H1 (cell line): ENCODE measurements at regions not wholly inside any gene's neighbourhood (a gene's known extent, or its start where the extent isn't known, plus 50 kb on each side); places are given as distances from the start of the nearest gene placed in this dataset.

Experiments
- CTCF ChIA-PET: fragments of 300-600 bp; sonication (Branson Sonifier 250); formaldehyde crosslinking; loops from one replicate; lab custom pipeline; 2021; ENCODE audit not compliant: partially characterized antibody; lab: Charles Lee
- POLR2A ChIA-PET: fragments of 300-600 bp; sonication (Branson Sonifier 250); formaldehyde crosslinking; loops from one replicate; lab custom pipeline; 2021; ENCODE audit warnings: inconsistent platforms; ENCODE audit not compliant: partially characterized antibody; lab: Charles Lee
- DNase-seq, 2 experiments: peaks; one replicate each; pipeline versions ENCODE4 v3.0.0 to v3.0.0-alpha.2; 2010 to 2022; ENCODE audit warnings: low spot score in 2 of 2, low read depth in 1 of 2, mixed read lengths in 1 of 2
- FAIRE-seq: peaks from 2 replicates; lab custom pipeline; 2011; peaks lifted over from hg19 to GRCh38; lab: Jason Lieb, UNC
- H2AFZ ChIP-seq: 2 replicates; pipeline ENCODE4 v1.8.1; 2012; ENCODE audit warnings: low read length, inconsistent platforms
- H2AK5ac ChIP-seq: 2 replicates; pipeline ENCODE4 v1.6.1; 2013; ENCODE audit warnings: low read depth, low read length
- H2BK120ac ChIP-seq: replicated peaks from 2 replicates; pipeline ENCODE3; 2013; ENCODE audit warnings: low read depth, low read length, inconsistent platforms
- H2BK12ac ChIP-seq: 2 replicates; pipeline ENCODE4 v1.6.1; 2013; ENCODE audit warnings: low read depth, low read length
- H2BK15ac ChIP-seq: 2 replicates; pipeline ENCODE4 v1.6.1; 2013; ENCODE audit warnings: low read length
- H2BK20ac ChIP-seq: 2 replicates; pipeline ENCODE4 v1.6.1; 2013; ENCODE audit warnings: low read length
- H2BK5ac ChIP-seq: 2 replicates; pipeline ENCODE4 v1.6.1; 2013; ENCODE audit warnings: low read depth, low read length
- H3K14ac ChIP-seq: 2 replicates; pipeline ENCODE4 v1.6.1; 2013; ENCODE audit warnings: inconsistent platforms; ENCODE audit not compliant: insufficient read length
- H3K18ac ChIP-seq: 2 replicates; pipeline ENCODE4 v1.6.1; 2013; ENCODE audit warnings: low read length; ENCODE audit errors: extremely low read depth
- H3K23ac ChIP-seq: 2 replicates; pipeline ENCODE4 v1.6.1; 2013; ENCODE audit warnings: inconsistent platforms; ENCODE audit not compliant: insufficient read length
- H3K23me2 ChIP-seq: 2 replicates; pipeline ENCODE4 v1.6.1; 2013; ENCODE audit warnings: low read depth, low read length
- H3K27ac ChIP-seq: 2 replicates; pipeline ENCODE4 v1.6.1; 2011; ENCODE audit warnings: low read depth, low read length, inconsistent platforms
- H3K27me3 ChIP-seq, 4 experiments: replicated peaks in 1 of 4; 1 replicate in 1 of 4; 2 replicates in 3 of 4; pipeline versions ENCODE4 v1.6.1 to v1.8.1; 2011 to 2013; ENCODE audit warnings: low read length in 3 of 4, mild to moderate bottlenecking in 3 of 4, inconsistent platforms in 2 of 4, mixed read lengths in 2 of 4, moderate library complexity in 1 of 4; ENCODE audit not compliant: control insufficient read depth in 3 of 4, insufficient read depth in 3 of 4; ENCODE audit errors: extremely low read depth in 1 of 4
- H3K36me3 ChIP-seq, 4 experiments: 2 replicates each; pipeline versions ENCODE4 v1.6.1 to v1.8.1; 2011 to 2013; ENCODE audit warnings: mild to moderate bottlenecking in 4 of 4, low read length in 3 of 4, moderate library complexity in 2 of 4, control low read depth in 1 of 4, inconsistent platforms in 1 of 4; ENCODE audit not compliant: insufficient read depth in 4 of 4, control insufficient read depth in 2 of 4
- H3K4ac ChIP-seq: replicated peaks from 2 replicates; pipeline ENCODE3; 2013; ENCODE audit warnings: low read length, low read depth, mixed read lengths, inconsistent platforms; ENCODE audit not compliant: insufficient read length
- H3K4me1 ChIP-seq, 4 experiments: replicated peaks in 1 of 4; 1 replicate in 1 of 4; 2 replicates in 3 of 4; pipeline versions ENCODE4 v1.6.1 to v1.8.1; 2011 to 2013; ENCODE audit warnings: low read length in 3 of 4, inconsistent platforms in 2 of 4, mixed read lengths in 1 of 4; ENCODE audit not compliant: insufficient read depth in 4 of 4, control insufficient read depth in 3 of 4
- H3K4me2 ChIP-seq, 2 experiments: 2 replicates each; pipeline versions ENCODE4 v1.6.1 to v1.8.1; 2011 to 2013; ENCODE audit warnings: low read depth in 2 of 2, low read length in 2 of 2, control low read depth in 1 of 2, inconsistent platforms in 1 of 2, mild to moderate bottlenecking in 1 of 2; ENCODE audit not compliant: insufficient read depth in 1 of 2
- H3K4me3 ChIP-seq, 4 experiments: fragments of 200-600, 300-600 bp in 1 of 4; sonication (generic), shearing (Covaris generic), sonication (Bioruptor Twin) in 1 of 4; 2 replicates each; pipeline versions ENCODE4 v1.5.1 to v1.8.1; 2011 to 2016; ENCODE audit warnings: low read length in 4 of 4, low read depth in 3 of 4, control low read depth in 2 of 4, inconsistent platforms in 2 of 4, mild to moderate bottlenecking in 2 of 4, mixed read lengths in 1 of 4, moderate library complexity in 1 of 4; ENCODE audit not compliant: insufficient read depth in 2 of 4; ENCODE audit errors: extremely low read depth in 1 of 4
- H3K56ac ChIP-seq: replicated peaks from 2 replicates; pipeline ENCODE3; 2013; ENCODE audit warnings: low read depth, mild to moderate bottlenecking, mixed read lengths, low read length, inconsistent platforms; ENCODE audit not compliant: insufficient read length
- H3K79me1 ChIP-seq: 2 replicates; pipeline ENCODE4 v1.6.1; 2013; ENCODE audit warnings: low read depth, low read length, control low read depth
- H3K79me2 ChIP-seq, 2 experiments: 2 replicates each; pipeline versions ENCODE4 v1.6.1 to v1.8.1; 2012 to 2013; ENCODE audit warnings: low read length in 2 of 2, mild to moderate bottlenecking in 2 of 2, inconsistent platforms in 1 of 2; ENCODE audit not compliant: insufficient read depth in 2 of 2, control insufficient read depth in 1 of 2
- H3K9ac ChIP-seq, 4 experiments: replicated peaks in 1 of 4; 1 replicate in 1 of 4; 2 replicates in 3 of 4; pipeline versions ENCODE4 v1.6.1 to v1.8.1; 2011 to 2013; ENCODE audit warnings: low read depth in 3 of 4, low read length in 3 of 4, control low read depth in 2 of 4, mild to moderate bottlenecking in 2 of 4, moderate library complexity in 2 of 4, inconsistent platforms in 1 of 4; ENCODE audit errors: extremely low read depth in 1 of 4
- H3K9me3 ChIP-seq, 2 experiments: 2 replicates each; pipeline versions ENCODE4 v1.6.1 to v1.8.1; 2012 to 2013; ENCODE audit warnings: mild to moderate bottlenecking in 2 of 2, moderate library complexity in 2 of 2, control low read depth in 1 of 2, inconsistent platforms in 1 of 2, low read depth in 1 of 2, low read length in 1 of 2, mixed read lengths in 1 of 2; ENCODE audit not compliant: insufficient read depth in 2 of 2
- H4K20me1 ChIP-seq, 2 experiments: replicated peaks in 1 of 2; 2 replicates each; pipeline versions ENCODE3 to v1.8.1; 2011 to 2013; ENCODE audit warnings: inconsistent platforms in 2 of 2, low read length in 2 of 2, mild to moderate bottlenecking in 1 of 2; ENCODE audit not compliant: insufficient read depth in 2 of 2, control insufficient read depth in 1 of 2
- H4K5ac ChIP-seq: 2 replicates; pipeline ENCODE4 v1.6.1; 2013; ENCODE audit warnings: low read length, low read depth, mixed read lengths, inconsistent platforms; ENCODE audit not compliant: insufficient read length
- H4K8ac ChIP-seq: 2 replicates; pipeline ENCODE4 v1.8.0; 2013; ENCODE audit warnings: mild to moderate bottlenecking, moderate library complexity, low read length, inconsistent platforms; ENCODE audit not compliant: insufficient read depth; ENCODE audit errors: extremely low read depth
- H4K91ac ChIP-seq: replicated peaks from 2 replicates; pipeline ENCODE3; 2013; ENCODE audit warnings: low read length, mixed read lengths, inconsistent platforms; ENCODE audit not compliant: insufficient read length
- ATF2 ChIP-seq: IDR thresholded peaks from 2 replicates; pipeline ENCODE4 v1.6.1; 2012; ENCODE audit warnings: low read length, inconsistent platforms
- KDM1A ChIP-seq: fragments of 200-600, 300-600 bp; sonication (generic); IDR thresholded peaks from 2 replicates; pipeline ENCODE4 v1.7.1; 2016; ENCODE audit warnings: mild to moderate bottlenecking, low read length, borderline replicate concordance
- SAP30 ChIP-seq: fragments of 300-600 bp; sonication (generic); IDR thresholded peaks from 2 replicates; pipeline ENCODE4 v1.7.1; 2012; ENCODE audit warnings: low read length, moderate library complexity, mild to moderate bottlenecking, inconsistent platforms; ENCODE audit not compliant: insufficient read depth, insufficient replicate concordance
- TBP ChIP-seq: IDR thresholded peaks from 2 replicates; pipeline ENCODE4 v1.6.1; 2011; ENCODE audit warnings: low read depth, low read length, improper control_type of control experiment
- WGBS, 2 experiments: shearing (Covaris generic) in 1 of 2; methylation state at CpG; one replicate each; pipeline versions ENCODE4 v1.1.6 to v1.1.7; 2013 to 2015; ENCODE audit warnings: low lambda C conversion rate in 2 of 2, mixed read lengths in 2 of 2, inconsistent platforms in 1 of 2, low coverage in 1 of 2, missing lambda C conversion rate in 1 of 2; ENCODE audit not compliant: insufficient replicate concordance in 2 of 2, insufficient coverage in 1 of 2, insufficient read length in 1 of 2; ENCODE audit errors: extremely low coverage in 1 of 2, missing lambda C conversion rate in 1 of 2; 5-methylcytosine and 5-hydroxymethylcytosine counted together

GRCh38 chr18:45173799-45174519, 441.3 kb upstream of the SLC14A2 start:
- H2BK120ac ChIP-seq = no peak overlapping the region
- H2AFZ ChIP-seq = no peak overlapping the region
- H2BK12ac ChIP-seq = no peak overlapping the region
- no peak overlapping the region for H3K4me2 ChIP-seq
- no peak overlapping the region for H4K5ac ChIP-seq
- H3K14ac ChIP-seq = no peak overlapping the region
- no peak overlapping the region for H3K9ac ChIP-seq
- H3K56ac ChIP-seq = no peak overlapping the region
- H4K91ac ChIP-seq = no peak overlapping the region
- no peak overlapping the region for H3K4me3 ChIP-seq
- H3K23me2 ChIP-seq = no peaks in the 10 kb centered on the region
- H3K4me1 ChIP-seq = no peaks in the 10 kb centered on the region
- H3K27me3 ChIP-seq = no peaks in the 10 kb centered on the region
- H3K18ac ChIP-seq = no peak overlapping the region
- H3K23ac ChIP-seq = no peak overlapping the region
- 90% methylated on average over 2 of the region's 2 CpGs; no CpG with 5 or more reads in 1 of the 2 experiments for WGBS, 2 experiments
- no peak for FAIRE-seq
- no peaks in the 10 kb centered on the region for H3K36me3 ChIP-seq
- no peaks in the 10 kb centered on the region for H3K79me2 ChIP-seq
- H3K27ac ChIP-seq = no peak overlapping the region
- no peak overlapping the region for H2AK5ac ChIP-seq
- CTCF ChIA-PET = no interaction called here
- TF ChIP-seq SAP30 (no peak), TBP (no peak), KDM1A (no peak), ATF2 (no peak)
- TF ChIP-seq, all 59 proteins: peak for 0
- H4K8ac ChIP-seq = no peak overlapping the region
- no peak overlapping the region for H2BK20ac ChIP-seq
- H4K20me1 ChIP-seq = no peaks in the 10 kb centered on the region
- H3K79me1 ChIP-seq = no peaks in the 10 kb centered on the region
- no peak for DNase-seq
- POLR2A ChIA-PET = no interaction called here
- H3K4ac ChIP-seq = no peak overlapping the region
- no peak overlapping the region for H2BK5ac ChIP-seq
- H2BK15ac ChIP-seq = no peak overlapping the region
- H3K9me3 ChIP-seq = no peaks in the 10 kb centered on the region
